Kidney (tissue), 13 donors: ENCODE measurements at regions not wholly inside any gene's neighbourhood (a gene's known extent, or its start where the extent isn't known, plus 50 kb on each side); places are given as distances from the start of the nearest gene placed in this dataset.

ENCODE experiments used
- DNase-seq, 5 donors: peaks; one replicate each; pipeline ENCODE4 v3.0.0-alpha.2; 2013 to 2020
- FAIRE-seq: peaks from 2 replicates; lab custom pipeline; 2012; peaks lifted over from hg19 to GRCh38; lab: Jason Lieb, UNC
- H3K27ac ChIP-seq, 2 donors: one replicate each; pipeline ENCODE4 v1.7.0; 2013; ENCODE audit warnings: low read depth in 2 of 2, low read length in 2 of 2, inconsistent platforms in 1 of 2
- H3K27me3 ChIP-seq: one replicate; pipeline ENCODE4 v1.7.1; 2013; ENCODE audit warnings: low read length, inconsistent platforms; ENCODE audit not compliant: control insufficient read depth, insufficient read depth
- H3K36me3 ChIP-seq, 3 donors: one replicate each; pipeline versions ENCODE4 v1.7.0 to v1.7.1; 2013; ENCODE audit warnings: low read length in 3 of 3, control low read depth in 1 of 3, inconsistent platforms in 1 of 3; ENCODE audit not compliant: insufficient read depth in 3 of 3, control insufficient read depth in 2 of 3
- H3K4me1 ChIP-seq, 3 donors: one replicate each; pipeline versions ENCODE4 v1.7.0 to v1.7.1; 2013; ENCODE audit warnings: low read length in 3 of 3, inconsistent platforms in 1 of 3, low read depth in 1 of 3; ENCODE audit not compliant: control insufficient read depth in 2 of 3, insufficient read depth in 2 of 3
- H3K4me3 ChIP-seq, 3 donors: one replicate each; pipeline versions ENCODE4 v1.7.0 to v1.8.1; 2013; ENCODE audit warnings: low read length in 3 of 3, control low read depth in 1 of 3, inconsistent platforms in 1 of 3
- H3K9ac ChIP-seq, 3 donors: one replicate each; pipeline versions ENCODE4 v1.7.0 to v1.7.1; 2013; ENCODE audit warnings: low read length in 3 of 3, control low read depth in 1 of 3, inconsistent platforms in 1 of 3
- H3K9me3 ChIP-seq, 3 donors: one replicate each; pipeline versions ENCODE4 v1.7.0 to v1.7.1; 2013; ENCODE audit warnings: low read length in 3 of 3, control low read depth in 1 of 3, inconsistent platforms in 1 of 3; ENCODE audit not compliant: control insufficient read depth in 2 of 3, insufficient read depth in 1 of 3
- intact Hi-C: fragments of 100-400 bp; cut with DNase I; formaldehyde crosslinking; loops from one replicate; pipeline ENCODE4 v1.11.1; 2022
- TF ChIP-seq, protein P1 (sequence below): IDR thresholded peaks from 3 replicates; pipeline ENCODE4 v1.5.1; 2012; ENCODE audit warnings: mild to moderate bottlenecking, moderate library complexity, borderline replicate concordance; ENCODE audit not compliant: insufficient read depth; ENCODE audit errors: extremely low read depth
- donor health status: control.
- donor health status: control.
- donor health status: control.
- donor health status: control.
- donor health status: control.
- donor health status: DM: yes; HTN: yes; CAD: no.
- donor health status: Normal renal cell carcinoma (clear cell type).

DNA sequence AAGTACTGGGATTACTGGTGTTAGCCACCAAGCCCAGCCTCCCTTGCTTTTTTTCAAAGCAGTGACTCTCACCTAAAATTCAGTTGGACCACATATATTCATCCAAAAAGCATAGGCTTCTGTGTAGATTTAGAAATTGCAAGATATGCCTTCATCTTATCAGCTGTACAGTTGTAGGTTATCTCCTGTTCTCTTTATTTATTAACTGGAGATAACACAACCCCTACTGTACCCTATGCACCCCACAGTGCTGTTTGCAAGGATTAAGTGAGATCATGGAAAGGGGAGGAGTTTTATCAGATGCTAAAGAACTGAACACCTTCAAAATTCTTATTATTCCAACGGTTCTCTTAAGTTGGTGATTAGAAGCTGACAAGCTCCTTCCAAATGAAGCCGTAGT is 164.4 kb upstream of the JARID2 start:
- TF ChIP-seq, protein P1, sequence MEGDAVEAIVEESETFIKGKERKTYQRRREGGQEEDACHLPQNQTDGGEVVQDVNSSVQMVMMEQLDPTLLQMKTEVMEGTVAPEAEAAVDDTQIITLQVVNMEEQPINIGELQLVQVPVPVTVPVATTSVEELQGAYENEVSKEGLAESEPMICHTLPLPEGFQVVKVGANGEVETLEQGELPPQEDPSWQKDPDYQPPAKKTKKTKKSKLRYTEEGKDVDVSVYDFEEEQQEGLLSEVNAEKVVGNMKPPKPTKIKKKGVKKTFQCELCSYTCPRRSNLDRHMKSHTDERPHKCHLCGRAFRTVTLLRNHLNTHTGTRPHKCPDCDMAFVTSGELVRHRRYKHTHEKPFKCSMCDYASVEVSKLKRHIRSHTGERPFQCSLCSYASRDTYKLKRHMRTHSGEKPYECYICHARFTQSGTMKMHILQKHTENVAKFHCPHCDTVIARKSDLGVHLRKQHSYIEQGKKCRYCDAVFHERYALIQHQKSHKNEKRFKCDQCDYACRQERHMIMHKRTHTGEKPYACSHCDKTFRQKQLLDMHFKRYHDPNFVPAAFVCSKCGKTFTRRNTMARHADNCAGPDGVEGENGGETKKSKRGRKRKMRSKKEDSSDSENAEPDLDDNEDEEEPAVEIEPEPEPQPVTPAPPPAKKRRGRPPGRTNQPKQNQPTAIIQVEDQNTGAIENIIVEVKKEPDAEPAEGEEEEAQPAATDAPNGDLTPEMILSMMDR, result no peak
- intact Hi-C loops, result no loop called here
- H3K36me3 ChIP-seq, result no peaks in the 10 kb centered on the region
- no peak overlapping the region for H3K4me3 ChIP-seq
- DNase-seq (no peak), FAIRE-seq (no peak)
- H3K27ac ChIP-seq, result no peak overlapping the region
- no peak overlapping the region for H3K9ac ChIP-seq
- no peaks in the 10 kb centered on the region for H3K4me1 ChIP-seq
- no peaks in the 10 kb centered on the region for H3K9me3 ChIP-seq
- no peaks in the 10 kb centered on the region for H3K27me3 ChIP-seq

DNA sequence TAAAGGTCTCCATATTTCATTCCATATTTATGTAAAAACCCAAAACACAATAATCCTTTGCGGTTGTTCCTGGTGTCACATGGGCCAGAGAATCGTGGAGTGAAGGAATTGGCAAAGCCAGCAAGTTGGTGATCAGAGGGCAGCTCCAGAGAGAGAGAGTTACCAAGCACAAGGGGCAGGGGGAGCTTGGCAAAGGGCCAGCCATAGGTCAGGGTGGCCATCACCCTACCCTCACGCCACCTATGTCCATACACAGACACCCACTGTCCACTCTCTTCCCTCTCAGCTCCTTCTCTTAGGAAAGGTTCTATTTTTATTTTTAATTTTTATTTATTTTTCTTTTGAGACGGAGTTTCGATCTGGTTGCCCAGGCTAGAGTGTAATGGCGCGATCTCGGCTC is 163.2 kb upstream of the JARID2 start:
- Histone ChIP-seq H3K27me3 (no peaks in the 10 kb centered on the region), H3K9ac (no peak overlapping the region), H3K27ac (no peak overlapping the region), H3K4me3 (no peak overlapping the region), H3K36me3 (no peaks in the 10 kb centered on the region), H3K4me1 (no peaks in the 10 kb centered on the region), H3K9me3 (no peaks in the 10 kb centered on the region)
- intact Hi-C loops, result no loop called here
- DNase-seq, result no peak
- no peak for FAIRE-seq
- TF ChIP-seq, protein P1, result no peak

DNA sequence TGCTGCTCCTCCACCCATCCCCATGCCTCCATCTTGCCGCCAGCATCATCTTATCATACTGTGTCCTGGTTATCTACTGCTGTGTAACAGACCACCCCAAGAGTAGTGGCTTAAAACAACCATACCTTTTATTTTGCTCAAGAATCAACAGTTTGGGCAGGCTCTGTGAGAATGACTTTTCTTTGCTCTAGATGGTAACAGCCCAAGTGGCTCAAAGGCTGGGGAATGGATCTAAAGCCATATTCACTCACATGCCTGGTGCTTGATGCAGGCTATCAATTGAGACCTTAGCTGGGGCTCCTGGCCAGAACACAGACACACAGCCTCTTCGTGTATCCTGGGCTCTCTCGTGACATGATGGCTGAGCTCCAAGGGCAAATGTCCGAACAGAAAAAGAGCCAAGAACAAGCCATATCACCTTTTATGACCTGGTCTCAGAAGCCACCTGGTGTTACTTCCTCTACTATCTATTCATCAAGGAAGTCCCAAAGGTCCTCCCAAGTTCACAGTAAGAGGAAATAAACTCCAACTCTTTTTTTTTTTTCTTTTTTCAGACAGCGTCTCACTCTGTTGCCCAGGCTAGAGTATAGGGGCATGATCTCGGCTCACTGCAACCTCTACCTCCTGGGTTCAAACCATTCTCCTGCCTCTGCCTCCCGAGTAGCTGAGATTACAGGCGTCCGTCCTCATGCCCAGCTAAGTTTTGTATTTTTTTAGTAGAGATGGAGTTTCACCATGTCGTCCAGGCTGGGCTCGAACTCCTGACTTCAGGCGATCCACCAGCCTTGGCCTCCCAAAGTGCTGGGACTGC is 159.3 kb upstream of the JARID2 start:
- peak in 1 of 5 donors; percentile 39 for DNase-seq
- no peak for FAIRE-seq
- Histone ChIP-seq H3K27me3 (no peaks in the 10 kb centered on the region), H3K27ac (no peak overlapping the region), H3K9ac (no peak overlapping the region), H3K9me3 (no peaks in the 10 kb centered on the region), H3K4me3 (no peak overlapping the region), H3K36me3 (no peaks in the 10 kb centered on the region), H3K4me1 (peaks cover 0 to 11% (median 0%) of the 10 kb centered on the region in 3 donors)
- intact Hi-C loops, result no loop called here
- TF ChIP-seq, protein P1, result no peak

DNA sequence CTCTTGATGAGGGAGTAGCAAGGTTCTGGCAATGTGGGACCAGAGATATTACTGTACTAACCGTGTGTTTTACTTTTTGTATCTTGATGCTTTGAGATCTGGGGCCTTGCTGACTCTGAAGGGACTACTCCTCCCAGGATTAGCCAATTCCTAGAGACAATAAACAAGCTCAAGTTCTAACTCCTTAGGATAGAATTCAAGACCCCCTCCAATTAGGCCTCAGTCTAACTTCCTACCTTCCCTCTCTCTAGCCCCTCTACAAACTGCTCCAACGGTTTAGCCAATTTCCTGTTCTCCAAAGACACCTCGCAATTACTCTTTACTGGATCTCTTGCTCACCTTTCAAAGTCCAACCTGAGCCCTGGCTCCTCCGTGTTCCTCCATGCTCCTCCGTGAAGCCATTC is 158.7 kb upstream of the JARID2 start:
- no peak overlapping the region for H3K4me3 ChIP-seq
- TF ChIP-seq, protein P1, result no peak
- no peaks in the 10 kb centered on the region for H3K36me3 ChIP-seq
- FAIRE-seq (no peak), DNase-seq (no peak)
- H3K27me3 ChIP-seq, result no peaks in the 10 kb centered on the region
- intact Hi-C loops, result no loop called here
- peaks cover 0 to 11% (median 0%) of the 10 kb centered on the region in 3 donors for H3K4me1 ChIP-seq
- no peak overlapping the region for H3K27ac ChIP-seq
- H3K9me3 ChIP-seq, result no peaks in the 10 kb centered on the region
- no peak overlapping the region for H3K9ac ChIP-seq
